ENCODE measurements at regions not wholly inside any gene's neighbourhood (a gene's known extent, or its start where the extent isn't known, plus 50 kb on each side); places are given as distances from the start of the nearest gene placed in this dataset.

DNA sequence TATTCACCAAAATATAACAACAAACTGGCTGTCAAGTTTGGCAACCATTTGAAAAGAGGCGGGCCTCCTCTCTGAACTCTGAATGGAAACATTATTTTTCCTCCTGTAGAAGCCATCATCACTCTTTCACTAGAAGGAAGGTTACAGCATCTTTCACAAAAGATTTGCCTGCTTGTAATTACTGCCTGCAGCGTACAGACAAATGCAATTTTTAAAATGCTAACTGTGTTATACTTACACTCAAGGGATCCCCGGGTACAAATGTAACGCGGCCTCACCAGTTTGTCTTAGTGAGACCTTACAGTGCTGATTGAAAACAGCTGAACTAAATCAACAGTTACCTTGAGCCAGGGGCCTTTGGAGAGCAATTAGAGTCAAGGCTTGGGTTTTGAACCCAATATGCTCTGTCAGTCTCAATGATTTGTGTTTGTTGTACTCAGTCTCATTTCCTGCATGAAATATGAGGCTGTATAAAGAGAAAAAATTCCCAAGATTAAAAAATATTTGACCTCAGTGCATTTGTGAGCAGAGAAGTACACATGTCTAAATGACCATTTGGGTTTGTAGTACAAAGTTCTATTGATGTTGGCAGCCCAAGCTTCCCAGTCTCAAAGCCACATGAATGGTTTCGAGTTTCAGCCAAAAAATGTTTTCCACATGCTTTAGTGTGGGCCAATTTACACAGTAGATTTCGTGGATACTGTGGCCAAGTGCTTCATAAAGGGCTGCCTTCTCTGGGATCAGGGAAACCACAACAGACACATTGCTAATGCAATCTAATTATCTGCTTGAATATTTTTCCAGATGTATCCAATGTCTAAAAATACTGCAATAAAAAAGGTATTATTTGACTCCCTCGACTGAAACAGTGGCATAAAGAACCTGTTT is 500.0 kb downstream of the SPATA31D1 start:
- in situ Hi-C loops (cut with MboI) (no loop called here), intact Hi-C loops (cut with micrococcal nuclease) (no loop called here)
- H3K4me3 ChIP-seq = no peak overlapping the region
- H3K27me3 ChIP-seq (ENCODE audit: control insufficient read depth in 2 of 2, insufficient read depth in 2 of 2, low read length in 2 of 2) = no peaks in the 10 kb centered on the region
- H3K79me2 ChIP-seq (ENCODE audit: control insufficient read depth, insufficient read depth, low read length) = no peaks in the 10 kb centered on the region
- BruUV-seq (replicated peaks) = no TSS peak
- ChIA-PET POLR2A (no interaction called here), CTCF (ENCODE audit: low intra/inter-chr PET ratio) (no interaction called here)
- H2AFZ ChIP-seq (ENCODE audit: low read depth, low read length) = no peak overlapping the region
- no peaks in the 10 kb centered on the region for H3K36me3 ChIP-seq (ENCODE audit: control insufficient read depth, insufficient read depth, low read length)
- no peak overlapping the region for H3K4me2 ChIP-seq (ENCODE audit: insufficient read depth, low read length)
- H4K20me1 ChIP-seq (replicated peaks; ENCODE audit: control insufficient read depth, insufficient read depth, low read length) = no peaks in the 10 kb centered on the region
- WGBS (ENCODE audit: insufficient coverage, low coverage, missing lambda C conversion rate) = 0% methylated on average over 7 of the region's 8 CpGs
- no peaks in the 10 kb centered on the region for H3K4me1 ChIP-seq (replicated peaks in 1 of 2; ENCODE audit: control insufficient read depth in 2 of 2, insufficient read depth in 2 of 2, low read length in 2 of 2)
- ATAC-seq = no peak
- no peak overlapping the region for H3K9ac ChIP-seq (ENCODE audit: insufficient read depth in 1 of 2, low read depth in 2 of 2, low read length in 2 of 2)
- H3K9me1 ChIP-seq (ENCODE audit: control insufficient read depth, insufficient read depth, low read length) = no peaks in the 10 kb centered on the region
- no peak overlapping the region for H3K27ac ChIP-seq (ENCODE audit: extremely low read depth, low read depth, low read length)
- H3K9me3 ChIP-seq (replicated peaks; ENCODE audit: control insufficient read depth, insufficient read depth, low read depth, low read length) = no peaks in the 10 kb centered on the region
- no peak for DNase-seq (ENCODE audit: extremely low read depth in 1 of 4, low spot score in 3 of 4)
- TF ChIP-seq, protein P1, sequence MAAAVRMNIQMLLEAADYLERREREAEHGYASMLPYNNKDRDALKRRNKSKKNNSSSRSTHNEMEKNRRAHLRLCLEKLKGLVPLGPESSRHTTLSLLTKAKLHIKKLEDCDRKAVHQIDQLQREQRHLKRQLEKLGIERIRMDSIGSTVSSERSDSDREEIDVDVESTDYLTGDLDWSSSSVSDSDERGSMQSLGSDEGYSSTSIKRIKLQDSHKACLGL (CRISPR knock-in tag; IDR thresholded peaks at IDR 0.05; ENCODE audit: borderline replicate concordance, poor library complexity, severe bottlenecking) = no peak
- no peak for TF ChIP-seq GTF2F1 (IDR thresholded peaks at IDR 0.05; ENCODE audit: low read depth, low read length)
- no peak for TF ChIP-seq TSC22D4 (tag; IDR thresholded peaks at IDR 0.05)
- FAIRE-seq = no peak

DNA sequence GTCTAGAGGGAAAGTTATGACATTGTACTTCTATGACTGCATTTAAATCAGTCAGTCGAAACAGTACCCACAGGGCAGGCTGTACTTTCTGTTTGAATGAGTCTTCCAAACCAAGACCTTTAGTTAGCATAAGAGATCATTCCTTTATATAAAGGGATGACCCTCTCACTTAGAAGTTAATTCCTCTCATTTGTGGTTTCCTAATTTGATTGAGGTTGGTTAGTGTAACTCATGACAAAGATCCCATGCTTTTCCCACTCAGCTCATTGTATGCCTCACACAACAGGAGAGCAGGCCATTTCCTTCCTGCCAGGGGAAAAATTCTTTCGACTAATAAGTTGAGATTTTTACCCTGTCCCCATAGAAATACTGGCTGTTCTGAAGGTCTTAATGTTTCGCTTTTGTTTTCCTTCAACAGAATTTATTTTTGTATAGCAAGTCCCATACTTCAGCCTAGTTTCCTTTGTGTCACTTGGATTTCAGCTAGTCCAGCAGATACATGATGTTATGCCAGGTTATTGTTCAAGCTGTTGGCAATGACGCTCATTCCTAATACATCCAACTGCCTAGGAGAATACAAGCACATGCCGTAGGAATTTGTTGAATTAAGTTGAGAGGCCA is 500.7 kb downstream of the SPATA31D1 start:
- H3K4me2 ChIP-seq (ENCODE audit: insufficient read depth, low read length) = no peak overlapping the region
- no peaks in the 10 kb centered on the region for H3K9me1 ChIP-seq (ENCODE audit: control insufficient read depth, insufficient read depth, low read length)
- intact Hi-C loops (cut with micrococcal nuclease) (no loop called here), in situ Hi-C loops (cut with MboI) (no loop called here)
- H4K20me1 ChIP-seq (replicated peaks; ENCODE audit: control insufficient read depth, insufficient read depth, low read length) = no peaks in the 10 kb centered on the region
- CTCF ChIA-PET (ENCODE audit: low intra/inter-chr PET ratio) = no interaction called here
- H3K9ac ChIP-seq (ENCODE audit: insufficient read depth in 1 of 2, low read depth in 2 of 2, low read length in 2 of 2) = no peak overlapping the region
- no peaks in the 10 kb centered on the region for H3K9me3 ChIP-seq (replicated peaks; ENCODE audit: control insufficient read depth, insufficient read depth, low read depth, low read length)
- 0% methylated on average over 4 of the region's 5 CpGs for WGBS (ENCODE audit: insufficient coverage, low coverage, missing lambda C conversion rate)
- no peak overlapping the region for H3K4me3 ChIP-seq
- BruUV-seq (replicated peaks) = no TSS peak
- H2AFZ ChIP-seq (ENCODE audit: low read depth, low read length) = no peak overlapping the region
- POLR2A ChIA-PET = no interaction called here
- H3K27me3 ChIP-seq (ENCODE audit: control insufficient read depth in 2 of 2, insufficient read depth in 2 of 2, low read length in 2 of 2) = no peaks in the 10 kb centered on the region
- ATAC-seq = no peak
- no peak overlapping the region for H3K27ac ChIP-seq (ENCODE audit: extremely low read depth, low read depth, low read length)
- FAIRE-seq = no peak
- no peaks in the 10 kb centered on the region for H3K4me1 ChIP-seq (replicated peaks in 1 of 2; ENCODE audit: control insufficient read depth in 2 of 2, insufficient read depth in 2 of 2, low read length in 2 of 2)
- DNase-seq (ENCODE audit: extremely low read depth in 1 of 4, low spot score in 3 of 4) = no peak
- H3K36me3 ChIP-seq (ENCODE audit: control insufficient read depth, insufficient read depth, low read length) = no peaks in the 10 kb centered on the region
- no peaks in the 10 kb centered on the region for H3K79me2 ChIP-seq (ENCODE audit: control insufficient read depth, insufficient read depth, low read length)
- no peak for TF ChIP-seq KLF16 (IDR thresholded peaks at IDR 0.05)
- TF ChIP-seq NFRKB (IDR thresholded peaks at IDR 0.05; ENCODE audit: low read depth) = no peak
- TF ChIP-seq, protein P2, sequence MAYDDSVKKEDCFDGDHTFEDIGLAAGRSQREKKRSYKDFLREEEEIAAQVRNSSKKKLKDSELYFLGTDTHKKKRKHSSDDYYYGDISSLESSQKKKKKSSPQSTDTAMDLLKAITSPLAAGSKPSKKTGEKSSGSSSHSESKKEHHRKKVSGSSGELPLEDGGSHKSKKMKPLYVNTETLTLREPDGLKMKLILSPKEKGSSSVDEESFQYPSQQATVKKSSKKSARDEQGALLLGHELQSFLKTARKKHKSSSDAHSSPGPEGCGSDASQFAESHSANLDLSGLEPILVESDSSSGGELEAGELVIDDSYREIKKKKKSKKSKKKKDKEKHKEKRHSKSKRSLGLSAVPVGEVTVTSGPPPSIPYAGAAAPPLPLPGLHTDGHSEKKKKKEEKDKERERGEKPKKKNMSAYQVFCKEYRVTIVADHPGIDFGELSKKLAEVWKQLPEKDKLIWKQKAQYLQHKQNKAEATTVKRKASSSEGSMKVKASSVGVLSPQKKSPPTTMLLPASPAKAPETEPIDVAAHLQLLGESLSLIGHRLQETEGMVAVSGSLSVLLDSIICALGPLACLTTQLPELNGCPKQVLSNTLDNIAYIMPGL (CRISPR knock-in tag; IDR thresholded peaks at IDR 0.05) = no peak
- TF ChIP-seq ZNF23 (CRISPR knock-in tag; IDR thresholded peaks at IDR 0.05) = no peak
- no peak for TF ChIP-seq PML (IDR thresholded peaks at IDR 0.05; ENCODE audit: low read length)
- no peak for TF ChIP-seq ZNF12 (CRISPR knock-in tag; IDR thresholded peaks at IDR 0.05)
- TF ChIP-seq SMC3 (conservative IDR thresholded peaks at IDR 0.05; ENCODE audit: insufficient read depth, low read depth, low read length) = no peak
- no peak for TF ChIP-seq ZNF408 (CRISPR knock-in tag; IDR thresholded peaks at IDR 0.05; ENCODE audit: low read depth)
- TF ChIP-seq, protein P3, sequence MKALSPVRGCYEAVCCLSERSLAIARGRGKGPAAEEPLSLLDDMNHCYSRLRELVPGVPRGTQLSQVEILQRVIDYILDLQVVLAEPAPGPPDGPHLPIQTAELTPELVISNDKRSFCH (CRISPR knock-in tag; IDR thresholded peaks at IDR 0.05) = no peak
- TF ChIP-seq, protein P3 (tag; IDR thresholded peaks at IDR 0.05) = no peak
- no peak for TF ChIP-seq TCFL5 (CRISPR knock-in tag; conservative IDR thresholded peaks at IDR 0.05)

Data from K562 (cell line).